GM23338 (cell line): ENCODE measurements at regions not wholly inside any gene's neighbourhood (a gene's known extent, or its start where the extent isn't known, plus 50 kb on each side); places are given as distances from the start of the nearest gene placed in this dataset.

Experiments
- CREB1 ChIP-seq: fragments of 250-450 bp; sonication (Bioruptor Pico); IDR thresholded peaks from 2 replicates; pipeline ENCODE4 v1.5.0; 2020; ENCODE audit warnings: low read depth, mild to moderate bottlenecking, moderate library complexity
- EZH2 ChIP-seq: fragments of 200-600 bp; sonication (generic); IDR thresholded peaks from one replicate; pipeline ENCODE4 v1.8.0; 2017; ENCODE audit warnings: antibody characterized with exemption, mild to moderate bottlenecking, low read depth; ENCODE audit not compliant: unreplicated experiment
- EZH2phosphoT487 ChIP-seq: fragments of 200-600 bp; sonication (generic); IDR thresholded peaks from one replicate; pipeline ENCODE4 v1.8.1; 2018; ENCODE audit warnings: antibody characterized with exemption; ENCODE audit not compliant: unreplicated experiment
- JUNB ChIP-seq: IDR thresholded peaks from one replicate; pipeline ENCODE4 v1.6.1; 2016; ENCODE audit warnings: antibody characterized with exemption; ENCODE audit not compliant: unreplicated experiment
- NANOG ChIP-seq: IDR thresholded peaks from 2 replicates; pipeline ENCODE4 v1.6.1; 2016; ENCODE audit warnings: antibody characterized with exemption, borderline replicate concordance
- POLR2AphosphoS5 ChIP-seq: IDR thresholded peaks from 2 replicates; pipeline ENCODE4 v1.6.1; 2016; ENCODE audit warnings: antibody characterized with exemption, low read depth
- STAT1 ChIP-seq: IDR thresholded peaks from one replicate; pipeline ENCODE4 v1.6.1; 2016; ENCODE audit warnings: antibody characterized with exemption; ENCODE audit not compliant: unreplicated experiment
- ZNF114 ChIP-seq: fragments of 250-450 bp; sonication (Bioruptor Pico); IDR thresholded peaks from 2 replicates; pipeline ENCODE4 v1.5.0; 2020; ENCODE audit warnings: mild to moderate bottlenecking, moderate library complexity
- ZNF331 ChIP-seq: fragments of 250-450 bp; sonication (Bioruptor Pico); IDR thresholded peaks from 2 replicates; pipeline ENCODE4 v1.5.0; 2020; ENCODE audit warnings: low read depth, mild to moderate bottlenecking, moderate library complexity
- TF ChIP-seq, protein P1 (sequence below), 2 experiments: fragments of 200-600 bp in 1 of 2; sonication (generic) in 1 of 2; conservative IDR thresholded peaks; 2 replicates each; pipeline versions ENCODE4 v1.5.1 to v1.6.1; 2016 to 2017; ENCODE audit warnings: antibody characterized with exemption in 2 of 2, low read depth in 2 of 2, mild to moderate bottlenecking in 2 of 2, moderate library complexity in 1 of 2
- TF ChIP-seq, protein P2 (sequence below): IDR thresholded peaks from one replicate; pipeline ENCODE4 v1.6.1; 2018; ENCODE audit warnings: antibody characterized with exemption; ENCODE audit not compliant: unreplicated experiment
- TF ChIP-seq, protein P3 (sequence below): IDR thresholded peaks from 2 replicates; pipeline ENCODE4 v1.6.1; 2016; ENCODE audit warnings: antibody characterized with exemption
- TF ChIP-seq, protein P4 (sequence below): fragments of 250-450 bp; sonication (Bioruptor Pico); IDR thresholded peaks from 2 replicates; pipeline ENCODE4 v1.5.0; 2020; ENCODE audit warnings: mild to moderate bottlenecking, moderate library complexity

DNA sequence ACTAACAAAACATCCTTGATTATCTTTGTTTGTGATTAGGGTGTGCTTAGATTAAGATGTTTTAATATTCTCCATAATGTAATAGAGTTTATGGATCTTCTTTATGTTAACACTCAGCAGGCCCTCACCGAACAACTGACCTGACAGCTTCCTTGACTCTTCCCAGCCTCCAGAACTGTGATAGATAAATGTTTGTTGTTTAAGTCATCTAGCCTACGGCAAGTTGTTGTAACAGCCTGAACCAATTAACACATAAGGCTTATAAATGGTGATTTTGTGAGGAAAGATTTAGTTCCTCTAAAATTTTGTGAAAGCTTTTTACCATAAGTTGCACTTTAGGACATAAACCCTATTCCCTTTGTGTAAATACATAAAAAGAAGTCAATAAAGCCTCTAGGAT, 156.5 kb upstream of the DCN start:
- TF ChIP-seq, protein P1, sequence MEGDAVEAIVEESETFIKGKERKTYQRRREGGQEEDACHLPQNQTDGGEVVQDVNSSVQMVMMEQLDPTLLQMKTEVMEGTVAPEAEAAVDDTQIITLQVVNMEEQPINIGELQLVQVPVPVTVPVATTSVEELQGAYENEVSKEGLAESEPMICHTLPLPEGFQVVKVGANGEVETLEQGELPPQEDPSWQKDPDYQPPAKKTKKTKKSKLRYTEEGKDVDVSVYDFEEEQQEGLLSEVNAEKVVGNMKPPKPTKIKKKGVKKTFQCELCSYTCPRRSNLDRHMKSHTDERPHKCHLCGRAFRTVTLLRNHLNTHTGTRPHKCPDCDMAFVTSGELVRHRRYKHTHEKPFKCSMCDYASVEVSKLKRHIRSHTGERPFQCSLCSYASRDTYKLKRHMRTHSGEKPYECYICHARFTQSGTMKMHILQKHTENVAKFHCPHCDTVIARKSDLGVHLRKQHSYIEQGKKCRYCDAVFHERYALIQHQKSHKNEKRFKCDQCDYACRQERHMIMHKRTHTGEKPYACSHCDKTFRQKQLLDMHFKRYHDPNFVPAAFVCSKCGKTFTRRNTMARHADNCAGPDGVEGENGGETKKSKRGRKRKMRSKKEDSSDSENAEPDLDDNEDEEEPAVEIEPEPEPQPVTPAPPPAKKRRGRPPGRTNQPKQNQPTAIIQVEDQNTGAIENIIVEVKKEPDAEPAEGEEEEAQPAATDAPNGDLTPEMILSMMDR (conservative IDR thresholded peaks at IDR 0.05; ENCODE audit: low read depth in 2 of 2), result no peak
- no peak for TF ChIP-seq EZH2
- TF ChIP-seq POLR2AphosphoS5, result no peak
- TF ChIP-seq EZH2phosphoT487, result no peak
- no peak for TF ChIP-seq STAT1
- no peak for TF ChIP-seq ZNF114 (CRISPR knock-in tag)
- no peak for TF ChIP-seq CREB1 (CRISPR knock-in tag)
- no peak for TF ChIP-seq JUNB
- TF ChIP-seq, protein P2, sequence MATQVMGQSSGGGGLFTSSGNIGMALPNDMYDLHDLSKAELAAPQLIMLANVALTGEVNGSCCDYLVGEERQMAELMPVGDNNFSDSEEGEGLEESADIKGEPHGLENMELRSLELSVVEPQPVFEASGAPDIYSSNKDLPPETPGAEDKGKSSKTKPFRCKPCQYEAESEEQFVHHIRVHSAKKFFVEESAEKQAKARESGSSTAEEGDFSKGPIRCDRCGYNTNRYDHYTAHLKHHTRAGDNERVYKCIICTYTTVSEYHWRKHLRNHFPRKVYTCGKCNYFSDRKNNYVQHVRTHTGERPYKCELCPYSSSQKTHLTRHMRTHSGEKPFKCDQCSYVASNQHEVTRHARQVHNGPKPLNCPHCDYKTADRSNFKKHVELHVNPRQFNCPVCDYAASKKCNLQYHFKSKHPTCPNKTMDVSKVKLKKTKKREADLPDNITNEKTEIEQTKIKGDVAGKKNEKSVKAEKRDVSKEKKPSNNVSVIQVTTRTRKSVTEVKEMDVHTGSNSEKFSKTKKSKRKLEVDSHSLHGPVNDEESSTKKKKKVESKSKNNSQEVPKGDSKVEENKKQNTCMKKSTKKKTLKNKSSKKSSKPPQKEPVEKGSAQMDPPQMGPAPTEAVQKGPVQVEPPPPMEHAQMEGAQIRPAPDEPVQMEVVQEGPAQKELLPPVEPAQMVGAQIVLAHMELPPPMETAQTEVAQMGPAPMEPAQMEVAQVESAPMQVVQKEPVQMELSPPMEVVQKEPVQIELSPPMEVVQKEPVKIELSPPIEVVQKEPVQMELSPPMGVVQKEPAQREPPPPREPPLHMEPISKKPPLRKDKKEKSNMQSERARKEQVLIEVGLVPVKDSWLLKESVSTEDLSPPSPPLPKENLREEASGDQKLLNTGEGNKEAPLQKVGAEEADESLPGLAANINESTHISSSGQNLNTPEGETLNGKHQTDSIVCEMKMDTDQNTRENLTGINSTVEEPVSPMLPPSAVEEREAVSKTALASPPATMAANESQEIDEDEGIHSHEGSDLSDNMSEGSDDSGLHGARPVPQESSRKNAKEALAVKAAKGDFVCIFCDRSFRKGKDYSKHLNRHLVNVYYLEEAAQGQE, result no peak
- TF ChIP-seq, protein P3, sequence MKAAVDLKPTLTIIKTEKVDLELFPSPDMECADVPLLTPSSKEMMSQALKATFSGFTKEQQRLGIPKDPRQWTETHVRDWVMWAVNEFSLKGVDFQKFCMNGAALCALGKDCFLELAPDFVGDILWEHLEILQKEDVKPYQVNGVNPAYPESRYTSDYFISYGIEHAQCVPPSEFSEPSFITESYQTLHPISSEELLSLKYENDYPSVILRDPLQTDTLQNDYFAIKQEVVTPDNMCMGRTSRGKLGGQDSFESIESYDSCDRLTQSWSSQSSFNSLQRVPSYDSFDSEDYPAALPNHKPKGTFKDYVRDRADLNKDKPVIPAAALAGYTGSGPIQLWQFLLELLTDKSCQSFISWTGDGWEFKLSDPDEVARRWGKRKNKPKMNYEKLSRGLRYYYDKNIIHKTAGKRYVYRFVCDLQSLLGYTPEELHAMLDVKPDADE, result no peak
- no peak for TF ChIP-seq NANOG
- TF ChIP-seq, protein P4, sequence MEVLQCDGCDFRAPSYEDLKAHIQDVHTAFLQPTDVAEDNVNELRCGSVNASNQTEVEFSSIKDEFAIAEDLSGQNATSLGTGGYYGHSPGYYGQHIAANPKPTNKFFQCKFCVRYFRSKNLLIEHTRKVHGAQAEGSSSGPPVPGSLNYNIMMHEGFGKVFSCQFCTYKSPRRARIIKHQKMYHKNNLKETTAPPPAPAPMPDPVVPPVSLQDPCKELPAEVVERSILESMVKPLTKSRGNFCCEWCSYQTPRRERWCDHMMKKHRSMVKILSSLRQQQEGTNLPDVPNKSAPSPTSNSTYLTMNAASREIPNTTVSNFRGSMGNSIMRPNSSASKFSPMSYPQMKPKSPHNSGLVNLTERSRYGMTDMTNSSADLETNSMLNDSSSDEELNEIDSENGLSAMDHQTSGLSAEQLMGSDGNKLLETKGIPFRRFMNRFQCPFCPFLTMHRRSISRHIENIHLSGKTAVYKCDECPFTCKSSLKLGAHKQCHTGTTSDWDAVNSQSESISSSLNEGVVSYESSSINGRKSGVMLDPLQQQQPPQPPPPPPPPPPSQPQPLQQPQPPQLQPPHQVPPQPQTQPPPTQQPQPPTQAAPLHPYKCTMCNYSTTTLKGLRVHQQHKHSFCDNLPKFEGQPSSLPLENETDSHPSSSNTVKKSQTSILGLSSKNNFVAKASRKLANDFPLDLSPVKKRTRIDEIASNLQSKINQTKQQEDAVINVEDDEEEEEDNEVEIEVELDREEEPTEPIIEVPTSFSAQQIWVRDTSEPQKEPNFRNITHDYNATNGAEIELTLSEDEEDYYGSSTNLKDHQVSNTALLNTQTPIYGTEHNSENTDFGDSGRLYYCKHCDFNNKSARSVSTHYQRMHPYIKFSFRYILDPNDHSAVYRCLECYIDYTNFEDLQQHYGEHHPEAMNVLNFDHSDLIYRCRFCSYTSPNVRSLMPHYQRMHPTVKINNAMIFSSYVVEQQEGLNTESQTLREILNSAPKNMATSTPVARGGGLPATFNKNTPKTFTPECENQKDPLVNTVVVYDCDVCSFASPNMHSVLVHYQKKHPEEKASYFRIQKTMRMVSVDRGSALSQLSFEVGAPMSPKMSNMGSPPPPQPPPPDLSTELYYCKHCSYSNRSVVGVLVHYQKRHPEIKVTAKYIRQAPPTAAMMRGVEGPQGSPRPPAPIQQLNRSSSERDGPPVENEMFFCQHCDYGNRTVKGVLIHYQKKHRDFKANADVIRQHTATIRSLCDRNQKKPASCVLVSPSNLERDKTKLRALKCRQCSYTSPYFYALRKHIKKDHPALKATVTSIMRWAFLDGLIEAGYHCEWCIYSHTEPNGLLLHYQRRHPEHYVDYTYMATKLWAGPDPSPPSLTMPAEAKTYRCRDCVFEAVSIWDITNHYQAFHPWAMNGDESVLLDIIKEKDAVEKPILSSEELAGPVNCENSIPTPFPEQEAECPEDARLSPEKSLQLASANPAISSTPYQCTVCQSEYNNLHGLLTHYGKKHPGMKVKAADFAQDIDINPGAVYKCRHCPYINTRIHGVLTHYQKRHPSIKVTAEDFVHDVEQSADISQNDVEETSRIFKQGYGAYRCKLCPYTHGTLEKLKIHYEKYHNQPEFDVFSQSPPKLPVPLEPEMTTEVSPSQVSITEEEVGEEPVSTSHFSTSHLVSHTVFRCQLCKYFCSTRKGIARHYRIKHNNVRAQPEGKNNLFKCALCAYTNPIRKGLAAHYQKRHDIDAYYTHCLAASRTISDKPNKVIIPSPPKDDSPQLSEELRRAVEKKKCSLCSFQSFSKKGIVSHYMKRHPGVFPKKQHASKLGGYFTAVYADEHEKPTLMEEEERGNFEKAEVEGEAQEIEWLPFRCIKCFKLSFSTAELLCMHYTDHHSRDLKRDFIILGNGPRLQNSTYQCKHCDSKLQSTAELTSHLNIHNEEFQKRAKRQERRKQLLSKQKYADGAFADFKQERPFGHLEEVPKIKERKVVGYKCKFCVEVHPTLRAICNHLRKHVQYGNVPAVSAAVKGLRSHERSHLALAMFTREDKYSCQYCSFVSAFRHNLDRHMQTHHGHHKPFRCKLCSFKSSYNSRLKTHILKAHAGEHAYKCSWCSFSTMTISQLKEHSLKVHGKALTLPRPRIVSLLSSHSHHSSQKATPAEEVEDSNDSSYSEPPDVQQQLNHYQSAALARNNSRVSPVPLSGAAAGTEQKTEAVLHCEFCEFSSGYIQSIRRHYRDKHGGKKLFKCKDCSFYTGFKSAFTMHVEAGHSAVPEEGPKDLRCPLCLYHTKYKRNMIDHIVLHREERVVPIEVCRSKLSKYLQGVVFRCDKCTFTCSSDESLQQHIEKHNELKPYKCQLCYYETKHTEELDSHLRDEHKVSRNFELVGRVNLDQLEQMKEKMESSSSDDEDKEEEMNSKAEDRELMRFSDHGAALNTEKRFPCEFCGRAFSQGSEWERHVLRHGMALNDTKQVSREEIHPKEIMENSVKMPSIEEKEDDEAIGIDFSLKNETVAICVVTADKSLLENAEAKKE, result no peak
- no peak for TF ChIP-seq ZNF331 (CRISPR knock-in tag)
